Activated B cell treated with CpG ODN at 0.5 μM for 24 hours (primary cell): ENCODE measurements at regions not wholly inside any gene's neighbourhood (a gene's known extent, or its start where the extent isn't known, plus 50 kb on each side); places are given as distances from the start of the nearest gene placed in this dataset.

Experiments
- ATAC-seq: fragments of 200-7000 bp; cut with Tn5 transposase; one replicate; pipeline ENCODE4 v1.10.0; 2021; ENCODE audit warnings: low read depth, mild to moderate bottlenecking, moderate library complexity
- CTCF ChIA-PET: fragments of 350-600 bp; sonication (Branson Sonifier 250); formaldehyde crosslinking; loops from one replicate; lab custom pipeline; 2021; ENCODE audit warnings: antibody characterized with exemption; lab: Charles Lee
- POLR2A ChIA-PET: fragments of 350-600 bp; sonication (Branson Sonifier 250); formaldehyde crosslinking; loops from one replicate; lab custom pipeline; 2021; ENCODE audit warnings: antibody characterized with exemption; lab: Charles Lee
- DNase-seq: peaks from one replicate; pipeline ENCODE4 v3.0.0; 2022
- H3K27ac Mint-ChIP-seq: one replicate; pipeline ENCODE4 v1.8.0; 2020; ENCODE audit warnings: mixed read lengths
- H3K27me3 Mint-ChIP-seq: one replicate; pipeline ENCODE4 v1.8.0; 2021; ENCODE audit warnings: mixed read lengths
- H3K36me3 Mint-ChIP-seq: one replicate; pipeline ENCODE4 v1.8.0; 2021; ENCODE audit warnings: low read depth, mixed read lengths
- H3K4me1 Mint-ChIP-seq: one replicate; pipeline ENCODE4 v1.8.0; 2021; ENCODE audit warnings: mixed read lengths
- H3K4me3 Mint-ChIP-seq: one replicate; pipeline ENCODE4 v1.8.0; 2020; ENCODE audit warnings: mild to moderate bottlenecking, mixed read lengths
- H3K9me3 Mint-ChIP-seq: one replicate; pipeline ENCODE4 v1.8.0; 2020; ENCODE audit warnings: mixed read lengths
- CTCF ChIP-seq: fragments of 200-600 bp; IDR thresholded peaks from one replicate; pipeline ENCODE4 v1.8.0; 2022; ENCODE audit warnings: antibody characterized with exemption, mild to moderate bottlenecking
- intact Hi-C: fragments of 100-400 bp; cut with micrococcal nuclease; formaldehyde crosslinking; loops from one replicate; pipeline ENCODE4 v1.15.1; 2024

- no peak overlapping the region for H3K27ac Mint-ChIP-seq
- no peak for TF ChIP-seq CTCF
- no peaks in the 10 kb centered on the region for H3K36me3 Mint-ChIP-seq
- H3K27me3 Mint-ChIP-seq: no peaks in the 10 kb centered on the region
- CTCF ChIA-PET: no interaction called here
- no peaks in the 10 kb centered on the region for H3K4me1 Mint-ChIP-seq
- intact Hi-C loops: no loop called here
- H3K9me3 Mint-ChIP-seq: no peaks in the 10 kb centered on the region
- H3K4me3 Mint-ChIP-seq: no peak overlapping the region
- ATAC-seq: no peak
- POLR2A ChIA-PET: no interaction called here
- no peak for DNase-seq
Measured at GRCh38 chr2:208827549-208828221, 421.1 kb downstream of the PTH2R start.

- intact Hi-C loops: no loop called here
- ATAC-seq (no peak), DNase-seq (no peak)
- Mint-ChIP-seq H3K36me3 (no peaks in the 10 kb centered on the region), H3K4me3 (no peak overlapping the region), H3K9me3 (no peaks in the 10 kb centered on the region), H3K27ac (no peak overlapping the region), H3K27me3 (no peaks in the 10 kb centered on the region), H3K4me1 (no peaks in the 10 kb centered on the region)
- ChIA-PET CTCF (no interaction called here), POLR2A (no interaction called here)
- no peak for TF ChIP-seq CTCF
Measured at GRCh38 chr2:208830203-208830602, 423.6 kb downstream of the PTH2R start.

GRCh38 chr2:208847651-208848050 is 441.1 kb downstream of the PTH2R start:
- POLR2A ChIA-PET: no interaction called here
- H3K4me1 Mint-ChIP-seq: no peaks in the 10 kb centered on the region
- no peaks in the 10 kb centered on the region for H3K36me3 Mint-ChIP-seq
- peaks cover 12% of the 10 kb centered on the region for H3K9me3 Mint-ChIP-seq
- CTCF ChIA-PET: no interaction called here
- no peak for TF ChIP-seq CTCF
- no peak for DNase-seq
- no peak overlapping the region for H3K4me3 Mint-ChIP-seq
- no peaks in the 10 kb centered on the region for H3K27me3 Mint-ChIP-seq
- intact Hi-C loops: no loop called here
- H3K27ac Mint-ChIP-seq: no peak overlapping the region
- ATAC-seq: no peak

GRCh38 chr2:208854717-208855116 is 448.1 kb downstream of the PTH2R start:
- TF ChIP-seq CTCF: no peak
- Mint-ChIP-seq H3K27me3 (no peaks in the 10 kb centered on the region), H3K27ac (no peak overlapping the region), H3K9me3 (peaks cover 16% of the 10 kb centered on the region), H3K36me3 (no peaks in the 10 kb centered on the region), H3K4me3 (no peak overlapping the region), H3K4me1 (no peaks in the 10 kb centered on the region)
- intact Hi-C loops: no loop called here
- ChIA-PET CTCF (no interaction called here), POLR2A (no interaction called here)
- no peak for DNase-seq
- ATAC-seq: no peak

- intact Hi-C loops: no loop called here
- H3K4me1 Mint-ChIP-seq: no peaks in the 10 kb centered on the region
- CTCF ChIA-PET: no interaction called here
- POLR2A ChIA-PET: no interaction called here
- no peak overlapping the region for H3K4me3 Mint-ChIP-seq
- no peaks in the 10 kb centered on the region for H3K27me3 Mint-ChIP-seq
- no peaks in the 10 kb centered on the region for H3K36me3 Mint-ChIP-seq
- TF ChIP-seq CTCF: no peak
- H3K9me3 Mint-ChIP-seq: no peaks in the 10 kb centered on the region
- H3K27ac Mint-ChIP-seq: no peak overlapping the region
- ATAC-seq (no peak), DNase-seq (no peak)
Measured at GRCh38 chr2:208867374-208867773, 460.8 kb downstream of the PTH2R start.
